ENCODE measurements at regions not wholly inside any gene's neighbourhood (a gene's known extent, or its start where the extent isn't known, plus 50 kb on each side); places are given as distances from the start of the nearest gene placed in this dataset.

GRCh38 chr6:108751851-108752732, 96.1 kb upstream of the ARMC2 start:
- TF ChIP-seq, protein P1, sequence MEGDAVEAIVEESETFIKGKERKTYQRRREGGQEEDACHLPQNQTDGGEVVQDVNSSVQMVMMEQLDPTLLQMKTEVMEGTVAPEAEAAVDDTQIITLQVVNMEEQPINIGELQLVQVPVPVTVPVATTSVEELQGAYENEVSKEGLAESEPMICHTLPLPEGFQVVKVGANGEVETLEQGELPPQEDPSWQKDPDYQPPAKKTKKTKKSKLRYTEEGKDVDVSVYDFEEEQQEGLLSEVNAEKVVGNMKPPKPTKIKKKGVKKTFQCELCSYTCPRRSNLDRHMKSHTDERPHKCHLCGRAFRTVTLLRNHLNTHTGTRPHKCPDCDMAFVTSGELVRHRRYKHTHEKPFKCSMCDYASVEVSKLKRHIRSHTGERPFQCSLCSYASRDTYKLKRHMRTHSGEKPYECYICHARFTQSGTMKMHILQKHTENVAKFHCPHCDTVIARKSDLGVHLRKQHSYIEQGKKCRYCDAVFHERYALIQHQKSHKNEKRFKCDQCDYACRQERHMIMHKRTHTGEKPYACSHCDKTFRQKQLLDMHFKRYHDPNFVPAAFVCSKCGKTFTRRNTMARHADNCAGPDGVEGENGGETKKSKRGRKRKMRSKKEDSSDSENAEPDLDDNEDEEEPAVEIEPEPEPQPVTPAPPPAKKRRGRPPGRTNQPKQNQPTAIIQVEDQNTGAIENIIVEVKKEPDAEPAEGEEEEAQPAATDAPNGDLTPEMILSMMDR (IDR thresholded peaks at IDR 0.05; ENCODE audit: insufficient read depth, low read depth, low read length, missing control alignments), result no peak
- DNase-seq (ENCODE audit: low read depth), result no peak
- no peak overlapping the region for H3K4me3 ChIP-seq (ENCODE audit: low read depth, low read length)

DNA sequence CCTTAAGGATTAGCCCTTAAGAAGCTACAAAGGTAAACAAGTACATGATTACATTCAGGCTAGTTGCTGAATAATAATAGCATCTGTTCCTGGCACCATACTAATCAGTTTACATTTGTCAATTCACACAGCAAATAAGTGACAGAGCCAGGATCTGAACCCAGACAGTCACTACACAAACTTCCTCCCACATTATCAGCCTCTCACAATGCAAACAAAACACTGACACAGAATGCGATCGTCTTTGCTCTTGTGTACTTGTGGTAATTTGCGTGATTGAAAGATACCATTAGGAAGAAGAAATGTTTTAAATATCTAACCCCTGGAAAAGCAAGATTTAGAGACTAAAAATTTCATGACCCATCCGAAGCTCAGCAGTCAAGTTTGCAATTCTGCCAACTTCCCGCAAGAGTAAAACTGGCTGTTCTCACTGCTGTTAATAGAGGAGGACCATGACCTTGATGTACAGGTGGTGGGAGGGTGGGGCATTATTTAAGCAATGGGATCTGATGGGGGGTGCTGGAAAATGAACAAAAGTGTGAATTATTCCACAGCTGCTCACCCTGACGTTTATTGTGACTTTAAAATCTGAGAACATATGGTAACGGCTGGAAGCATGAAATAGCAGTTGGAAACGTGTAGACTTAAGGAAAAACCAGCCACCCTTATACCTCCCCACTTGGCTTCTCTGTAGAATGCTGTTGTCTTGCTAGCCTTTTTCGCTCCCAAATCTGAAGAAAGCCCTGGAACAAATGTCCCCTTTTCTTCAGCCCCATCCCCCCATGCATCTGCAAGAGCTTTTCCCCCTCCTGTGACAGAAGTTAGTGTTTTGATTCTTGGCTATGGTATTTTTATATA, 95.3 kb upstream of the ARMC2 start:
- no peak for DNase-seq (ENCODE audit: low read depth)
- no peak overlapping the region for H3K4me3 ChIP-seq (ENCODE audit: low read depth, low read length)
- TF ChIP-seq, protein P1 (IDR thresholded peaks at IDR 0.05; ENCODE audit: insufficient read depth, low read depth, low read length, missing control alignments), result no peak

GRCh38 chr6:108755257-108756240, 92.7 kb upstream of the ARMC2 start:
- DNase-seq (ENCODE audit: low read depth), result peak; percentile 17
- TF ChIP-seq, protein P1 (IDR thresholded peaks at IDR 0.05; ENCODE audit: insufficient read depth, low read depth, low read length, missing control alignments), result no peak
- H3K4me3 ChIP-seq (ENCODE audit: low read depth, low read length), result no peak overlapping the region

DNA sequence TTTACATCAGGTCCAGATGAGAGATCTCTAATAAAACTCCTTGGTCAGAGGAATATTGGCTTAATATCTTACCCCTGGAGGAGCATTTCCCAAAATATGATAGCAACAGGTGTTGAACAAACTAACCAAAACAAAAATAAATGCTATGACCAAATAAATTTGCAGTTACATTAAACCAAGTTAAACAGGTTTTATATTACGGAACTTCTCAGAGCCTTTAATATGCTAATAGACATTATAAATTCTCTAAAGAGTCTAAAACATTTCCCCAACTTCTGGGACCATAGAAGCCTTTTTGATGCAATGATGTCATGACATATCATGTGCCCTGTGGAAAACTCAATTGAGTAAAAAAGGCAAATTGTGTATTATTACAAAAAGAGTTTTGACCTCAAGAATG, 90.9 kb upstream of the ARMC2 start:
- TF ChIP-seq, protein P1 (IDR thresholded peaks at IDR 0.05; ENCODE audit: insufficient read depth, low read depth, low read length, missing control alignments), result no peak
- H3K4me3 ChIP-seq (ENCODE audit: low read depth, low read length), result no peak overlapping the region
- DNase-seq (ENCODE audit: low read depth), result no peak

- DNase-seq (ENCODE audit: low read depth), result no peak
- H3K4me3 ChIP-seq (ENCODE audit: low read depth, low read length), result no peak overlapping the region
- TF ChIP-seq, protein P1 (IDR thresholded peaks at IDR 0.05; ENCODE audit: insufficient read depth, low read depth, low read length, missing control alignments), result no peak
Measured at GRCh38 chr6:108758884-108759283, 89.3 kb upstream of the ARMC2 start.

Data from GM12865 (cell line).